Sigmoid colon (tissue), 4 donors: ENCODE measurements at regions not wholly inside any gene's neighbourhood (a gene's known extent, or its start where the extent isn't known, plus 50 kb on each side); places are given as distances from the start of the nearest gene placed in this dataset.

Source experiments
- EP300 ChIP-seq, 4 donors: sonication (generic); formaldehyde crosslinking; IDR thresholded peaks; one replicate each; pipeline ENCODE4 v1.6.1; 2017; ENCODE audit warnings: antibody characterized with exemption in 4 of 4
- POLR2A ChIP-seq, 2 donors: fragments of 450-650 bp; IDR thresholded peaks; one replicate each; pipeline ENCODE4 v1.6.1; 2016; ENCODE audit warnings: antibody characterized with exemption in 2 of 2, mild to moderate bottlenecking in 2 of 2, moderate library complexity in 2 of 2

DNA sequence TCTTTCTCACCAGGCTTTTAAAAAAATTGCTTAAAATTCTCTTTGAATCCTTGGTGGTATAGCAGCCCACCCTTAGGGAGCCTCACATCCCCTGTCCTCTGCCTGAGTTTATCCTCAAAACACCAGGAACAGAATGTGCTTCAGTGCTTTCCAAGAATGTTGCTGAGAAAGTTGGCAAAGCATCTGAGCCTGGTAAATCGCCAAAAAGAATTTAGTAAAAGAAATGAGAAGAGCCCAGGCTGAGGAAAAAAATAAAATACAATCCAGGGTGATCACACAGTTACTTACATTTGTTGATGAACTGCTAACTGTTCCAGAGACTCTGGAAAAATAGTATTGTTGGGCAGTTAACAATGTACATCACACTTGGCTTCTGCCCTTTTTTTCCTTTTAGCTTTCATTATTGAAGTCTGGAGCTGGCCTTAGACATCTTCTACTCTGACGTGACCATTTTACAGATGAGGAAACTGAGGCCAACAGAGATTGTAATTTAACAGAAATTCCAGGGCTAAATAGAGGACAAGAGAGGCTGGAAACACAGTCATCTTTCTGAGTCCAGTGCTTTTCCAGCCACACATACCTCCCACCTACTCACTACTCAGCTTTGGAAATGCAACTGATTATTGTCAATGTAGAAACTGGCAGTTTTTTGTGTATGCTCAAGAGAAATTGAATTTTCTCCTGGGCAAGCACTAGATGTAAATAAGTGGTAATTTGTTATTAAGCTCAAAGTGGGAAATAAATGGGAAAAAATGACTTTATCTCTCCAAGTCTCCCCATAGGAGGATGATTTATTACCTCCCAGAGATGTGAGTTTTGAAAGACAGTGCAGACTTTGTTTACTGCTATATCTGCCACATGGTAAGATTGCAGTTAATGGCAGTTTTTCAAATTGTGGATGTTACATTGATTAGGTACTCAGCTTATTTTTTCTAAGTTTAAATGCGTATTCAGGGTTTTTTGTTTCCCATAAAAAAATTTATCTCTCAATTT, 86.7 kb upstream of the ALDH1A1 start:
- TF ChIP-seq POLR2A (IDR thresholded peaks at IDR 0.05) (no peak), EP300 (IDR thresholded peaks at IDR 0.05) (peak; percentile 79 to 98 (median 94))
